LHCN-M2 (cell line): ENCODE measurements at regions not wholly inside any gene's neighbourhood (a gene's known extent, or its start where the extent isn't known, plus 50 kb on each side); places are given as distances from the start of the nearest gene placed in this dataset.
A peak's percentile ranks its signal among the peaks of the same experiment; 100 is the strongest.

ENCODE experiments used
- DNase-seq: peaks from one replicate; pipeline ENCODE4 v3.0.0-alpha.2; 2012; ENCODE audit warnings: low read depth

GRCh38 chr1:87766737-87767136 is 438.1 kb downstream of the LMO4 start:
- DNase-seq = no peak

GRCh38 chr1:87778896-87779295 is 450.2 kb downstream of the LMO4 start:
- DNase-seq = no peak

- DNase-seq = no peak
These were observed 452.9 kb downstream of the LMO4 start for GRCh38 chr1:87781554-87781953.

GRCh38 chr1:87783315-87783714 is 454.6 kb downstream of the LMO4 start:
- DNase-seq = no peak

GRCh38 chr1:87785386-87785785 is 456.7 kb downstream of the LMO4 start:
- no peak for DNase-seq

GRCh38 chr1:87786229-87786628 is 457.5 kb downstream of the LMO4 start:
- DNase-seq = no peak

GRCh38 chr1:87786861-87787545 is 458.3 kb downstream of the LMO4 start:
- DNase-seq = no peak

- DNase-seq = peak; percentile 9
These were observed 458.9 kb downstream of the LMO4 start for GRCh38 chr1:87787551-87787950.

GRCh38 chr1:87790756-87791155 is 462.1 kb downstream of the LMO4 start:
- DNase-seq = no peak

- no peak for DNase-seq
These were observed 463.5 kb downstream of the LMO4 start for GRCh38 chr1:87791931-87792740.

GRCh38 chr1:87794788-87795614 is 466.3 kb downstream of the LMO4 start:
- DNase-seq = peak; percentile 64

GRCh38 chr1:87795615-87796337 is 467.1 kb downstream of the LMO4 start:
- no peak for DNase-seq

- DNase-seq = no peak
These were observed 467.8 kb downstream of the LMO4 start for GRCh38 chr1:87796471-87796901.

- no peak for DNase-seq
These were observed 470.8 kb downstream of the LMO4 start for GRCh38 chr1:87799451-87799850.

GRCh38 chr1:87800006-87800405 is 471.3 kb downstream of the LMO4 start:
- no peak for DNase-seq

GRCh38 chr1:87803375-87803774 is 474.7 kb downstream of the LMO4 start:
- DNase-seq = no peak

- DNase-seq = no peak
These were observed 475.4 kb downstream of the LMO4 start for GRCh38 chr1:87804128-87804527.

GRCh38 chr1:87805666-87806378 is 477.1 kb downstream of the LMO4 start:
- peak; percentile 20 for DNase-seq

- DNase-seq = no peak
These were observed 477.9 kb downstream of the LMO4 start for GRCh38 chr1:87806379-87807094.

- no peak for DNase-seq
These were observed 481.5 kb downstream of the LMO4 start for GRCh38 chr1:87810166-87810565.
